Muscle layer of colon (tissue), 2 donors: ENCODE measurements at regions not wholly inside any gene's neighbourhood (a gene's known extent, or its start where the extent isn't known, plus 50 kb on each side); places are given as distances from the start of the nearest gene placed in this dataset.

Experiments
- H3K27ac ChIP-seq: one replicate; pipeline ENCODE4 v1.7.0; 2013; ENCODE audit warnings: low read depth, mild to moderate bottlenecking, low read length, moderate library complexity
- H3K27me3 ChIP-seq, 2 donors: one replicate each; pipeline ENCODE4 v1.7.0; 2013; ENCODE audit warnings: low read length in 2 of 2, mild to moderate bottlenecking in 2 of 2; ENCODE audit not compliant: insufficient read depth in 2 of 2, control insufficient read depth in 1 of 2
- H3K36me3 ChIP-seq: one replicate; pipeline ENCODE4 v1.7.0; 2013; ENCODE audit warnings: mild to moderate bottlenecking, low read length; ENCODE audit not compliant: insufficient read depth
- H3K4me1 ChIP-seq: one replicate; pipeline ENCODE4 v1.7.0; 2013; ENCODE audit warnings: mild to moderate bottlenecking, low read length; ENCODE audit not compliant: insufficient read depth
- H3K4me3 ChIP-seq, 2 donors: one replicate each; pipeline ENCODE4 v1.7.0; 2013; ENCODE audit warnings: low read length in 2 of 2, low read depth in 1 of 2, mild to moderate bottlenecking in 1 of 2, moderate library complexity in 1 of 2
- H3K9ac ChIP-seq: one replicate; pipeline ENCODE4 v1.7.0; 2013; ENCODE audit warnings: low read length
- H3K9me3 ChIP-seq: one replicate; pipeline ENCODE4 v1.7.0; 2013; ENCODE audit warnings: mild to moderate bottlenecking, low read length
- donor health status: abdominal sarcoma.
- donor health status: Adenocarcinoma of cecum.

DNA sequence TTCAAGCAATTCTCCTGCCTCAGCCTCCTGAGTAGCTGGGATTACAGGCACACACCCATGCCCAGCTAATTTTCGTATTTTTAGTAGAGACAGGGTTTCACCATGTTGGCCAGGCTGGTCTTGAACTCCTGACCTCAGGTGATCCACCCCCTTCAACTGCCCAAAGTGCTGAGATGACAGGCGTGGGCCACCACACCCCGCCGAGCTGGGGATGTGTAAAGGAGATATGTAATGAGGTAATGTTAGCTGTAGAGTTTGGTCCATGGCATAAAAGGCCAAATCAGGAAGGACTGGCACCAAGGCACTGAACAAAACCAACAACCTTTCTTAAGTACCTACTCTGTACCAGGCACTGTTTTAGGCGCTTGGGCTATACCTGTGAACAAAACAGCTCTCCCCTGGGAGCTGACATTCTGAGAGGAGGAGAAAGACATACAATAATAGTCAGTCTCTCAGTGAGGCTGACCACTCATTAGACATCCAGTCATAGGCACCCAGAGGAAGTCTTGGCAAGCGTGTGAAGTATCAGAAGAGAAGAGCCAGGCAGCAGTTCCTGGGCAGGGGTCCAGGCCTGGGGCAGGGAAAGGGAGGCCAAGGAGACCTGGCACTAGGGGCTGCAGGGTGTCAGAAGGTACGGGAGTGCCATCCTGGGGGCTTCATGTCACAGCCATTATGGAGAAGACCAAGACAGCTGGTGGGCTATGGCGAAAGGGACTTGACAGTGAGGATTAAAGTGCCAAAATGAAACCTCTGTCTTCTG lies 164.8 kb upstream of the DTNBP1 start:
- Histone ChIP-seq H3K27me3 (no peaks in the 10 kb centered on the region), H3K36me3 (no peaks in the 10 kb centered on the region), H3K4me3 (no peak overlapping the region), H3K27ac (no peak overlapping the region), H3K9me3 (no peaks in the 10 kb centered on the region), H3K4me1 (no peaks in the 10 kb centered on the region), H3K9ac (no peak overlapping the region)

DNA sequence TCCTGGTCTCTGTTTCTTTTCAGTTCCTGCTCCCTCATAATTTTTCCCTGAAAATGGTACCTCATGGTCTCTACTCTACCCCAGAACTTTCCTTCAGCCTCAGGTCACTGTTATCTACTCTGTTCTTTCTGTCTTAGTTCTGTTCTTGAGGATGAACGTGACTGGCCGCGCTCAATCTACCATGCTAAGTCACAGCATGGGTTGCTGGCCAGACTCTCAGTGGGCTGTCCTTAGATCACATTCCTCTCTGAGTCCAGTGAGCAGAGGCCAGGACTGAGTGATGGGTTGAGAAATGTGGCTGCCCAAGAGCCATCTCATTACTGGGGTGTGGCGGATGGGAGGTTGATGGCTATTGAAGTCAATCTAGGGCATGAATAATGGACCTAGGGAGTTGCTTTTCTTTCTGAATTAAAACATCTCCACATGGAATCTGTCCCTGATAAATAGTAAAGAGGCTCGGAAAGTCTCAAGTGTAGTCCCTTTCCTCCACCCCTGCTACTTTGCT lies 164.0 kb upstream of the DTNBP1 start:
- Histone ChIP-seq H3K36me3 (no peaks in the 10 kb centered on the region), H3K27me3 (no peaks in the 10 kb centered on the region), H3K4me1 (no peaks in the 10 kb centered on the region), H3K9me3 (no peaks in the 10 kb centered on the region), H3K9ac (no peak overlapping the region), H3K27ac (no peak overlapping the region), H3K4me3 (no peak overlapping the region)

- H3K27me3 ChIP-seq, result no peaks in the 10 kb centered on the region
- no peaks in the 10 kb centered on the region for H3K9me3 ChIP-seq
These were observed 162.6 kb upstream of the DTNBP1 start for GRCh38 chr6:15825332-15825930.

DNA sequence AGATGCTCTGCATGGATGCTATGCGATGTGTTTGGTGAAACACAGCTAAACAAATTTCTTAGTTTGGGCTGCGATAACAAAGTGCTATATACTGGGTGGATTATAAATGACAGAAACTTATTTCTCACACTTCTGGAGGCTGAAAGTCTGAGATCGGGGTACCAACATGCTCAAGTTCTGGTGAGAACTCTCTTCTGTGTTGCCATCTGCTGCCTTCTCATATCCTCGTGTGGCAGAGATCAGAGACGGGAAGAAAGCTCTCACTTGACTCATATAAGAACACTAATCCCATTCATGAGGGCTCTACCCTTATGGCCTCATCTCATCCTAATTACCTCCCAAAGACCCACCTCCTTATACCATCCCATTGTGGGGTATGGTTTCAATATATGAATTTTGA lies 162.0 kb upstream of the DTNBP1 start:
- Histone ChIP-seq H3K4me1 (no peaks in the 10 kb centered on the region), H3K9ac (no peak overlapping the region), H3K9me3 (no peaks in the 10 kb centered on the region), H3K27me3 (no peaks in the 10 kb centered on the region), H3K36me3 (no peaks in the 10 kb centered on the region), H3K4me3 (no peak overlapping the region), H3K27ac (no peak overlapping the region)

More at GRCh38 chr6:15825332-15825930, 162.6 kb upstream of the DTNBP1 start:
- Histone ChIP-seq H3K36me3 (no peaks in the 10 kb centered on the region), H3K27ac (no peak overlapping the region), H3K4me3 (no peak overlapping the region), H3K9ac (no peak overlapping the region), H3K4me1 (no peaks in the 10 kb centered on the region)

GRCh38 chr6:15823838-15824414 lies 161.1 kb upstream of the DTNBP1 start:
- Histone ChIP-seq H3K36me3 (no peaks in the 10 kb centered on the region), H3K27me3 (no peaks in the 10 kb centered on the region), H3K4me1 (no peaks in the 10 kb centered on the region), H3K4me3 (no peak overlapping the region), H3K27ac (no peak overlapping the region), H3K9me3 (no peaks in the 10 kb centered on the region), H3K9ac (no peak overlapping the region)

GRCh38 chr6:15822835-15823234 lies 160.0 kb upstream of the DTNBP1 start:
- Histone ChIP-seq H3K4me1 (no peaks in the 10 kb centered on the region), H3K9ac (no peak overlapping the region), H3K9me3 (no peaks in the 10 kb centered on the region), H3K27me3 (no peaks in the 10 kb centered on the region), H3K4me3 (no peak overlapping the region), H3K27ac (no peak overlapping the region), H3K36me3 (no peaks in the 10 kb centered on the region)

- Histone ChIP-seq H3K9ac (no peak overlapping the region), H3K27me3 (no peaks in the 10 kb centered on the region), H3K4me3 (no peak overlapping the region), H3K27ac (no peak overlapping the region), H3K9me3 (no peaks in the 10 kb centered on the region), H3K36me3 (no peaks in the 10 kb centered on the region), H3K4me1 (no peaks in the 10 kb centered on the region)
These were observed 157.0 kb upstream of the DTNBP1 start for GRCh38 chr6:15819841-15820240.

GRCh38 chr6:15819226-15819625 lies 156.4 kb upstream of the DTNBP1 start:
- Histone ChIP-seq H3K36me3 (no peaks in the 10 kb centered on the region), H3K4me1 (no peaks in the 10 kb centered on the region), H3K9ac (no peak overlapping the region), H3K9me3 (no peaks in the 10 kb centered on the region), H3K27ac (no peak overlapping the region), H3K27me3 (no peaks in the 10 kb centered on the region), H3K4me3 (no peak overlapping the region)

- Histone ChIP-seq H3K27ac (no peak overlapping the region), H3K4me3 (no peak overlapping the region), H3K36me3 (no peaks in the 10 kb centered on the region), H3K4me1 (no peaks in the 10 kb centered on the region), H3K27me3 (no peaks in the 10 kb centered on the region), H3K9ac (no peak overlapping the region), H3K9me3 (no peaks in the 10 kb centered on the region)
These were observed 155.7 kb upstream of the DTNBP1 start for GRCh38 chr6:15818491-15818890.

DNA sequence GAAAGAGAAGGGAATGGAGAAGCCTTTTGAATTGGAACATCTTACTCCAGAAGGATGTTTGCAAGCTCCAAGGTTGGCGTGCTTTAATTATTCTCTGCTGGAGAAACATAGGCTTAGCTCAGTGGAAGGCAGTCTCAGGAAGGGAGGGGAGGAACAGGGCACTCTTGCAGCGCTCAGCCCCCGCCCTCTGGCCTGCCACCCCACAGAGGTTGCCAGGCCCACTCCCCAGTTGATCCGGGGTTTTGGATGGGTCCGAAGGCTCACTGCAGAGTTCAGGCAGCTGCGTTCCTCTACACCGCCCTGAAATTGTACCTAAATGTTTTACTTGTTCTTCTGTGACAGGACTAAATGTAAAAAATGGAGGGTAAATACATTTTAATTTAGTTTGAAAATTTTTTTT lies 155.2 kb upstream of the DTNBP1 start:
- Histone ChIP-seq H3K27me3 (no peaks in the 10 kb centered on the region), H3K4me3 (no peak overlapping the region), H3K9me3 (no peaks in the 10 kb centered on the region), H3K36me3 (no peaks in the 10 kb centered on the region), H3K9ac (no peak overlapping the region), H3K4me1 (no peaks in the 10 kb centered on the region), H3K27ac (no peak overlapping the region)

GRCh38 chr6:15817100-15817499 lies 154.3 kb upstream of the DTNBP1 start:
- Histone ChIP-seq H3K36me3 (no peaks in the 10 kb centered on the region), H3K9me3 (no peaks in the 10 kb centered on the region), H3K4me3 (no peak overlapping the region), H3K4me1 (no peaks in the 10 kb centered on the region), H3K9ac (no peak overlapping the region), H3K27me3 (no peaks in the 10 kb centered on the region), H3K27ac (no peak overlapping the region)
